ENCODE measurements at regions not wholly inside any gene's neighbourhood (a gene's known extent, or its start where the extent isn't known, plus 50 kb on each side); places are given as distances from the start of the nearest gene placed in this dataset.
"Not testable (repeated sequence)": the region's sequence is repeated elsewhere in the genome, so short reads cannot be mapped to it uniquely, and the experiment has no call there.

- TF ChIP-seq POLR2AphosphoS5 (IDR thresholded peaks at IDR 0.05; ENCODE audit: insufficient read depth, low read depth, low read length); POLR2A (IDR thresholded peaks at IDR 0.05; ENCODE audit: low read depth, low read length); CTCF (IDR thresholded peaks at IDR 0.05; ENCODE audit: extremely low read depth in 1 of 2, insufficient read depth in 1 of 2, low read depth in 1 of 2, low read length in 2 of 2); EZH2 (IDR thresholded peaks at IDR 0.05; ENCODE audit: borderline replicate concordance, low read depth, low read length, severe bottlenecking); MAX (IDR thresholded peaks at IDR 0.05; ENCODE audit: insufficient read depth, insufficient read length); GATA2 (IDR thresholded peaks at IDR 0.05; ENCODE audit: insufficient read depth, insufficient read length, low read depth, low read length); MYC (IDR thresholded peaks at IDR 0.05; ENCODE audit: low read depth, low read length); FOS (IDR thresholded peaks at IDR 0.05; ENCODE audit: borderline replicate concordance, insufficient read depth, low read length): not testable (repeated sequence)
Observed at GRCh38 chr1:161447040-161447759, 58.1 kb upstream of the FCGR2A start.
